Cardiac muscle cell (in vitro differentiated cells and primary cell): ENCODE measurements at regions not wholly inside any gene's neighbourhood (a gene's known extent, or its start where the extent isn't known, plus 50 kb on each side); places are given as distances from the start of the nearest gene placed in this dataset.

ENCODE experiments used
- DNase-seq, 2 donors: peaks; one replicate each; pipeline versions ENCODE4 v3.0.0 to v3.0.0-alpha.2; 2010 to 2017; ENCODE audit warnings: low read depth in 1 of 2, low spot score in 1 of 2
- H3K27ac ChIP-seq: fragments of 200-600 bp; sonication (generic); 2 replicates; pipeline ENCODE4 v1.5.1; 2016
- H3K27me3 ChIP-seq: fragments of 200-600 bp; sonication (generic); 2 replicates; pipeline ENCODE4 v1.6.0; 2016; ENCODE audit warnings: control low read depth
- H3K36me3 ChIP-seq: fragments of 200-600 bp; sonication (generic); 2 replicates; pipeline ENCODE4 v1.5.1; 2016; ENCODE audit warnings: control low read depth
- H3K4me1 ChIP-seq: fragments of 200-600 bp; sonication (generic); 2 replicates; pipeline ENCODE4 v1.8.1; 2017; ENCODE audit warnings: low read depth, mild to moderate bottlenecking, mixed run types
- H3K4me3 ChIP-seq: fragments of 200-600 bp; sonication (generic); 2 replicates; pipeline ENCODE4 v1.5.1; 2016; ENCODE audit warnings: mild to moderate bottlenecking
- H3K9me3 ChIP-seq: fragments of 200-600 bp; sonication (generic); 2 replicates; pipeline ENCODE4 v1.5.1; 2017; ENCODE audit warnings: low read depth, mild to moderate bottlenecking, control low read depth
- TF ChIP-seq, protein P1 (sequence below): IDR thresholded peaks from 2 replicates; pipeline ENCODE4 v1.5.1; 2012; ENCODE audit warnings: low read depth, mild to moderate bottlenecking, low read length

DNA sequence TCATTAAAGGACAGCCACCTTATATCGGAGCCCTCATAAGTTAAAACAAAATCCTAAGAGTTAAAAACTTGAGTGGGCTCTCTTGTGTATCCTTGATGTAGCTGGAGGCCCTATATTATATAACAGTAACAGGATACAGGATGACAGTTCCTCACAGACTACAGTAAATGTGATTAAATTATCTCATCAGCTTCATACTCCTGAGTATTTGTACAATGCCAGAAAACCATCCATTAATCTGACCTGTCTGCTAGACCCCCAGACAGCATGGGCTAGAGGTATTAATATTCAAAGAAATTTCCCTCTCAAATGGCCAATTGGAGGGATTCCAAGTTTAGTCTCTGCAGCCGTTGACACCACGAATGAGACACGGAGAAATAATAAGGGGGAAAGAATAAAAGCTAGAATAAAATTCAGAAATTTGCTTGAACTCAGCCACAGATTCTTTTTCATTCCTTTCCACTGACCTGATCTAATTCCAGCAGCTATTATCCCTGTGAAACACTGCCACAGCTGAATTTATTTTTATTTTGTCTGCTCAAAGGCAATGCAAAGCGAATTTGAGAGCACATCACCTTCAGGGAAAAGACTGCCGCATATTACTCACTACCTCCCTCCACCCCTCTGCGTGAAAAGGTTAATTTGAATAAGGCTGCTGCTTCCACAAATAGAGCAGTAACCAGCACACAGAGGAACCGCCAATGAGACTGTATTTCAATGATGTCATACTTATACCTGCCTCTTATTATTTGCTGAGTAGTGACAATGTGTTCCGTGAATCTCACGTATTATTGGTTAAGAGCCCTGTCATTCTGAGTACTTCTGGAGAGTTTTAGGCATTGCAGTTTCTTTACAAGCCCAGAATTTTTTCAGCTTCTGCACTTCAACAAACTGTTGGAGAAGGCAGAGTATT is 155.9 kb upstream of the KLF12 start:
- Histone ChIP-seq H3K27me3 (no peaks in the 10 kb centered on the region), H3K9me3 (no peaks in the 10 kb centered on the region), H3K27ac (no peak overlapping the region), H3K36me3 (no peaks in the 10 kb centered on the region), H3K4me3 (no peak overlapping the region), H3K4me1 (peaks cover 40% of the 10 kb centered on the region)
- peak; percentile 87 to 96 for DNase-seq
- TF ChIP-seq, protein P1, sequence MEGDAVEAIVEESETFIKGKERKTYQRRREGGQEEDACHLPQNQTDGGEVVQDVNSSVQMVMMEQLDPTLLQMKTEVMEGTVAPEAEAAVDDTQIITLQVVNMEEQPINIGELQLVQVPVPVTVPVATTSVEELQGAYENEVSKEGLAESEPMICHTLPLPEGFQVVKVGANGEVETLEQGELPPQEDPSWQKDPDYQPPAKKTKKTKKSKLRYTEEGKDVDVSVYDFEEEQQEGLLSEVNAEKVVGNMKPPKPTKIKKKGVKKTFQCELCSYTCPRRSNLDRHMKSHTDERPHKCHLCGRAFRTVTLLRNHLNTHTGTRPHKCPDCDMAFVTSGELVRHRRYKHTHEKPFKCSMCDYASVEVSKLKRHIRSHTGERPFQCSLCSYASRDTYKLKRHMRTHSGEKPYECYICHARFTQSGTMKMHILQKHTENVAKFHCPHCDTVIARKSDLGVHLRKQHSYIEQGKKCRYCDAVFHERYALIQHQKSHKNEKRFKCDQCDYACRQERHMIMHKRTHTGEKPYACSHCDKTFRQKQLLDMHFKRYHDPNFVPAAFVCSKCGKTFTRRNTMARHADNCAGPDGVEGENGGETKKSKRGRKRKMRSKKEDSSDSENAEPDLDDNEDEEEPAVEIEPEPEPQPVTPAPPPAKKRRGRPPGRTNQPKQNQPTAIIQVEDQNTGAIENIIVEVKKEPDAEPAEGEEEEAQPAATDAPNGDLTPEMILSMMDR: peak; percentile 5

DNA sequence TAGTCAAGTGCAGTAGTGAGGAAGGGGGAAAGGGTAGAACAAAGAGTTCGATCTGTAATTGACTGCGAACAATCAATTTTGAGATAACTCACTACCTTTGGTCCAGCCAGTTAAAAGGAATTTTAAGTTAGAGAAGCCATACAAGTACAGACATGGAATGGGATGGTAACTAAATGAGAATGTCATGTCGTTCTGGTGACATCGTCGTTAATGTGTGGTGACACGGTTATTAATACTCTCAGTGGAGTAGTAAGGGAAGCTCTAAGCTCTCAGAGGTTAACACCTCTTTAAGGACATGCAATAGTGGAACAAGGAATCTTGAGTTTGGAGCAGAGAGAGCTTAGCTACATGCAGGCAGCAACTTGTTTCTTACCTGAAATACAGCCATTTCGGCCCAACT is 154.9 kb upstream of the KLF12 start:
- H3K27ac ChIP-seq: no peak overlapping the region
- TF ChIP-seq, protein P1: no peak
- no peaks in the 10 kb centered on the region for H3K36me3 ChIP-seq
- no peaks in the 10 kb centered on the region for H3K9me3 ChIP-seq
- no peak for DNase-seq
- H3K4me1 ChIP-seq: peaks cover 40% of the 10 kb centered on the region
- H3K4me3 ChIP-seq: no peak overlapping the region
- no peaks in the 10 kb centered on the region for H3K27me3 ChIP-seq

DNA sequence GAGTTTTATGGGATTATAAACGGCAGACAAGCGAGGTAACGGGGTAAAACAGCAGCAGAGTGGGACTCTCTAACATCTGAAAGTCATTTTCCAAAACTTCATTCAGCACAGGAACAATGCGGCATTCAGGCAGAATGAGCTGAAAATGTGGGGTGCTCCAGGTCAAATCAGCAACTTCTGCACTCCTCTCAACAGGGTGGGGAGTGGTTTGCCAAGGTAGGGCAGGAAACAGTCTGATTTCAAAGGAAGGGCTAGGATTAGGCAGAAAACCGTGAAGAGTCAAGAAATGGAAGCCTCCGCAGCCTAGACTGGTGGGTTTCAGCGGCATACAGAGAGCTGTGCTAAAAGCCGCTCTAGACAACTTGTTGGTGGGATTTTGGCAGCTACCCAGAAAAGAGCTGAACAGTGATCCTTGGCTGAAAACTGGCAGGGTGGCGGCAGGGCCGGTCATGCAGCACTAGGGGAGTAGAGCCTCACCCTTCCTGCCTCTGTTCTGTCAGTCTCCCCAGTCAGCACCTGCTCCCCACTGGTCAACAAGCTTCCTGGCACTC is 154.2 kb upstream of the KLF12 start:
- Histone ChIP-seq H3K27ac (no peak overlapping the region), H3K36me3 (no peaks in the 10 kb centered on the region), H3K27me3 (no peaks in the 10 kb centered on the region), H3K4me3 (no peak overlapping the region), H3K4me1 (peaks cover 40% of the 10 kb centered on the region), H3K9me3 (no peaks in the 10 kb centered on the region)
- DNase-seq: peak in 1 of 2 donors; percentile 39
- TF ChIP-seq, protein P1: no peak

DNA sequence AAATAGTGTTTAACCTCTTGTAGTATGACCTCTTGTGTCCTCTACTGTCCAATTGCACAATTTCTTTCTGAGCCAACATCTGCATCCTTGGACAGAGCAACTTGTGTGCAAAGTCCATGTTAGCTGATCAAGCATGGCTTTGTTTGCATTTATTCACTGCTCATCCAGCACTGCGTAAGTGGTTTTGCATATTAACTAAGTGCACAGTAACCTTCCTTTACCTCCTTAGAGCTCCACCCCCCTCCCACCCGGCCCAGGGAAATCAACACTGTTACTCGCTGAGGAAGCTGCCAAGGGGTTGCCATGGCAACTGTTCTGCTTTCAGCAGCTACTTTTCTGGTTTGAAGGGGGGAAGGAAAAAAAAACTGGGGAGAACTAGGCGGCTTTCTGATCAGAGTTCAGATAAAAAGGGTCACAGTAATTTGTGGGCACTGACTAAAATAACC is 153.5 kb upstream of the KLF12 start:
- Histone ChIP-seq H3K27ac (no peak overlapping the region), H3K27me3 (no peaks in the 10 kb centered on the region), H3K36me3 (no peaks in the 10 kb centered on the region), H3K4me1 (peaks cover 40% of the 10 kb centered on the region), H3K9me3 (no peaks in the 10 kb centered on the region), H3K4me3 (no peak overlapping the region)
- TF ChIP-seq, protein P1: no peak
- peak; percentile 67 to 81 for DNase-seq

DNA sequence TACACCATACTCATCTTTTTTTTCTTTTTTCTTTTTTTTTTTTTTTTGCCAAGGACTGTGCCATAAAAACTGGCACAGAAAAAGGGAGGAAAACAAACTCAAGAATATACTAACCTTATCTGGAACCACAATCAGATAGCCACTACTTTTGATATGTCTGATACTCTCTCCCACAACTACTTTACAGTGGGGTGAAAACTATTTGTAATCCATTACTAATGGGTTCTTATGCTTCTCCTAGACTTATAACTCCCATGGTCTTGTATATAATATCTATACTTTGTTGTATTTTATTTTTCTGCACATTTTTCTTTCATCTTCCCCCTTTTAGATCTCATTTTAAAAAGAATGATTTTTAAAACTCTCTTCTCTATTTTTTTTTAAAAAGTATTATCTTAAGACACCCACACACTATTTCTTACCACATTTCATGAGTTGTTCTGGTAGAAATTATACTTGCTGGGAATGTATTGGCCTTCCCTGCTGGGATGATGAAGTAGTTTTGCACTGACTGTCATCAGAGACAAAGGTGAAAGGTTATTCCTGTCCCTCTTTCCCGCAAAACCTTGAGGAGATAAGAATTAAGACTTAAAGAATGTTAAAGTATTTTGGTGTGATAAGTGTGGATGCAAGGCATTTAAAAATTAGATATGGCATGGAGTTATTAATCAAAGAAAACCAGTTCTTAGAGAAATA is 146.7 kb upstream of the KLF12 start:
- H3K4me3 ChIP-seq: no peak overlapping the region
- no peaks in the 10 kb centered on the region for H3K9me3 ChIP-seq
- DNase-seq: peak in 1 of 2 donors; percentile 40
- no peak overlapping the region for H3K27ac ChIP-seq
- H3K36me3 ChIP-seq: no peaks in the 10 kb centered on the region
- no peaks in the 10 kb centered on the region for H3K27me3 ChIP-seq
- peaks cover 8% of the 10 kb centered on the region for H3K4me1 ChIP-seq
- TF ChIP-seq, protein P1: no peak
